ENCODE measurements at regions not wholly inside any gene's neighbourhood (a gene's known extent, or its start where the extent isn't known, plus 50 kb on each side); places are given as distances from the start of the nearest gene placed in this dataset.

DNA sequence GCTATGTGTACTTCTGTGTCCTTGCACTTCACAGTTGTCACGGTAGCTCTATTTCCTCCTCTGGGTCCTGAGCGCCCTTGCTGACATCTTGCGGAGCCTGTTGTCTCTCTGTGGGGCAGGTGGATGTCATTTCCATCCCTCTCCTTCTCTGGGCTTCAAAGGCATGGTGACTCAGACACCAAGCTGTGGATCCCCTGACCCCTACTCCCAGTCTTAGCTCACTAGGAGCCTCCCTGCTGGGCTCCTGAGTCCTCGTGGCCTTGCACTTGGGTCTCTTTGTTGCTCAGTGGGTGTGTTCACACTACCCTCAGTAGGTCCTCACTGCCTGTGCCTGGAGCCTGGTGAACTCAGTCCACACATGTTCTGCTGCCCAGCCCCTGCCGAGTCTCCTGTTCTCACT lies 100.3 kb upstream of the PAX2 start:
- no peak overlapping the region for H3K4me3 ChIP-seq (ENCODE audit: control insufficient read depth in 2 of 3, extremely low read depth in 1 of 3, insufficient read depth in 2 of 3, low read depth in 1 of 3, low read length in 3 of 3)
- no peaks in the 10 kb centered on the region for H3K4me1 ChIP-seq (ENCODE audit: control insufficient read depth, extremely low read depth, insufficient read depth, low read length)
- no peak overlapping the region for H3K4me2 ChIP-seq (ENCODE audit: control insufficient read depth, extremely low read depth, insufficient read depth, low read depth, low read length)
- H3K79me2 ChIP-seq (ENCODE audit: control insufficient read depth, insufficient read depth, low read length): no peaks in the 10 kb centered on the region
- no peaks in the 10 kb centered on the region for H3K36me3 ChIP-seq (ENCODE audit: control insufficient read depth in 2 of 2, extremely low read depth in 1 of 2, insufficient read depth in 2 of 2, low read length in 2 of 2)
- H4K20me1 ChIP-seq (ENCODE audit: control insufficient read depth, extremely low read depth, insufficient read depth, low read length): peaks cover 2% of the 10 kb centered on the region
- no peak for FAIRE-seq
- peaks cover 40% of the 10 kb centered on the region for H3K27me3 ChIP-seq (ENCODE audit: control insufficient read depth, extremely low read depth, insufficient read depth, low read length)
- no peaks in the 10 kb centered on the region for H3K9me3 ChIP-seq (ENCODE audit: control insufficient read depth, low read depth, low read length)
- dilution Hi-C loops (cut with MboI; ENCODE audit: extremely low pct_ligation_motif_present, low sequenced_read_pairs): no loop called here
- H3K9me1 ChIP-seq (ENCODE audit: control insufficient read depth, extremely low read depth, insufficient read depth, low read length): no peaks in the 10 kb centered on the region
- no peak for DNase-seq (ENCODE audit: low read depth, low spot score)
- H2AFZ ChIP-seq (ENCODE audit: control insufficient read depth, low read length): no peak overlapping the region
- H3K27ac ChIP-seq (ENCODE audit: control insufficient read depth, insufficient read depth, low read length): no peak overlapping the region
- TF ChIP-seq, protein P1, sequence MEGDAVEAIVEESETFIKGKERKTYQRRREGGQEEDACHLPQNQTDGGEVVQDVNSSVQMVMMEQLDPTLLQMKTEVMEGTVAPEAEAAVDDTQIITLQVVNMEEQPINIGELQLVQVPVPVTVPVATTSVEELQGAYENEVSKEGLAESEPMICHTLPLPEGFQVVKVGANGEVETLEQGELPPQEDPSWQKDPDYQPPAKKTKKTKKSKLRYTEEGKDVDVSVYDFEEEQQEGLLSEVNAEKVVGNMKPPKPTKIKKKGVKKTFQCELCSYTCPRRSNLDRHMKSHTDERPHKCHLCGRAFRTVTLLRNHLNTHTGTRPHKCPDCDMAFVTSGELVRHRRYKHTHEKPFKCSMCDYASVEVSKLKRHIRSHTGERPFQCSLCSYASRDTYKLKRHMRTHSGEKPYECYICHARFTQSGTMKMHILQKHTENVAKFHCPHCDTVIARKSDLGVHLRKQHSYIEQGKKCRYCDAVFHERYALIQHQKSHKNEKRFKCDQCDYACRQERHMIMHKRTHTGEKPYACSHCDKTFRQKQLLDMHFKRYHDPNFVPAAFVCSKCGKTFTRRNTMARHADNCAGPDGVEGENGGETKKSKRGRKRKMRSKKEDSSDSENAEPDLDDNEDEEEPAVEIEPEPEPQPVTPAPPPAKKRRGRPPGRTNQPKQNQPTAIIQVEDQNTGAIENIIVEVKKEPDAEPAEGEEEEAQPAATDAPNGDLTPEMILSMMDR (optimal IDR thresholded peaks at IDR 0.05 in 1 of 3, IDR thresholded peaks at IDR 0.05 in 1 of 3, conservative IDR thresholded peaks at IDR 0.05 in 1 of 3; ENCODE audit: extremely low read depth in 1 of 3, insufficient read depth in 2 of 3, low read length in 3 of 3): no peak
- TF ChIP-seq EZH2 (IDR thresholded peaks at IDR 0.05; ENCODE audit: low read length): no peak
- H3K9ac ChIP-seq (ENCODE audit: control insufficient read depth, extremely low read depth, insufficient read depth, low read length): no peak overlapping the region

DNA sequence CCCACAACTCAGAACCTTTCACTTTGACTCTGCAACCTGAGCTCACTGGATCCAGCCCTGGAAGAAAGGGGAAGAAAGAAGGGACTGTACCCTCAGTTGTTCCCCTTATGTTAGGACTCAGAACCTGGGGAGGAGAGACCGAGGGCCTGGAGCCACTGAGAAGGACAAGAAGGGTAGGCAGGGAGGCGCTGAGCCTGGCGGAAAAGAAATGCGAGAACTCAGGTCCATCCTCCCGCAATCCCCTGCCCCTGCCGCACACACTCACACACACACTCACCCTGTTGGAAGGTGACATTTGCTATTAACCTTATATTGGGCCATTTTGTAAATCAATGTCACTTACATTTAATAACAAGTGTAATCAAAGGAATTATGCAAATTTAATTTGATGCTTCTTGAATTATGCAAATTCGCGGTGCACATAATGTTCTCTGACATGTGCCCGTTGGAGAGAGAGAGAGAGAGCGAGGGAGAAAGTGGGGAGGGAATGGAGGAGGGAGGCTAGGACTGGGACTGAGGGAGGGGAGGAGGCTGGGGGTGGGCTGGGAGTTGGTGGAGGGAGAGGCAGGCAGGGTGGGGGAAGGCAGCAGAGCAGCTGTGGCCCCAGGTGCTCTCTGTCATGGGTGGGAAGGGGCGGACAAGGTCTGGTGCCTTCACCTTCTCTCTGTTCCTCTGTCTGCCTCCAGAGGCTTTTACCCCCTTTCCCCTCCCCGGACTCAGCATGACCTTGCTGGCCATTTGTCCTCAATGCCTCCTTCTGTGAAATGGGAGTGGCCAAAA lies 99.6 kb upstream of the PAX2 start:
- Histone ChIP-seq H3K4me3 (ENCODE audit: control insufficient read depth in 2 of 3, extremely low read depth in 1 of 3, insufficient read depth in 2 of 3, low read depth in 1 of 3, low read length in 3 of 3) (no peak overlapping the region), H4K20me1 (ENCODE audit: control insufficient read depth, extremely low read depth, insufficient read depth, low read length) (peaks cover 2% of the 10 kb centered on the region), H3K9me3 (ENCODE audit: control insufficient read depth, low read depth, low read length) (no peaks in the 10 kb centered on the region), H2AFZ (ENCODE audit: control insufficient read depth, low read length) (no peak overlapping the region), H3K9ac (ENCODE audit: control insufficient read depth, extremely low read depth, insufficient read depth, low read length) (no peak overlapping the region), H3K4me1 (ENCODE audit: control insufficient read depth, extremely low read depth, insufficient read depth, low read length) (no peaks in the 10 kb centered on the region), H3K4me2 (ENCODE audit: control insufficient read depth, extremely low read depth, insufficient read depth, low read depth, low read length) (no peak overlapping the region), H3K9me1 (ENCODE audit: control insufficient read depth, extremely low read depth, insufficient read depth, low read length) (no peaks in the 10 kb centered on the region), H3K27ac (ENCODE audit: control insufficient read depth, insufficient read depth, low read length) (no peak overlapping the region), H3K79me2 (ENCODE audit: control insufficient read depth, insufficient read depth, low read length) (no peaks in the 10 kb centered on the region), H3K36me3 (ENCODE audit: control insufficient read depth in 2 of 2, extremely low read depth in 1 of 2, insufficient read depth in 2 of 2, low read length in 2 of 2) (no peaks in the 10 kb centered on the region), H3K27me3 (ENCODE audit: control insufficient read depth, extremely low read depth, insufficient read depth, low read length) (peaks cover 35% of the 10 kb centered on the region)
- no peak for DNase-seq (ENCODE audit: low read depth, low spot score)
- no peak for FAIRE-seq
- TF ChIP-seq EZH2 (IDR thresholded peaks at IDR 0.05; ENCODE audit: low read length): no peak
- TF ChIP-seq, protein P1 (optimal IDR thresholded peaks at IDR 0.05 in 1 of 3, IDR thresholded peaks at IDR 0.05 in 1 of 3, conservative IDR thresholded peaks at IDR 0.05 in 1 of 3; ENCODE audit: extremely low read depth in 1 of 3, insufficient read depth in 2 of 3, low read length in 3 of 3): no peak
- dilution Hi-C loops (cut with MboI; ENCODE audit: extremely low pct_ligation_motif_present, low sequenced_read_pairs): no loop called here
